Skeletal muscle tissue (tissue), 3 donors: ENCODE measurements at regions not wholly inside any gene's neighbourhood (a gene's known extent, or its start where the extent isn't known, plus 50 kb on each side); places are given as distances from the start of the nearest gene placed in this dataset.
"Not testable (repeated sequence)": the region's sequence is repeated elsewhere in the genome, so short reads cannot be mapped to it uniquely, and the experiment has no call there.

Experiments
- H3K27ac ChIP-seq: one replicate; pipeline ENCODE4 v1.7.0; 2013; ENCODE audit warnings: mild to moderate bottlenecking, low read depth, low read length, inconsistent platforms
- H3K27me3 ChIP-seq, 3 donors: one replicate each; pipeline ENCODE4 v1.7.0; 2013; ENCODE audit warnings: low read length in 3 of 3; ENCODE audit not compliant: control insufficient read depth in 3 of 3, insufficient read depth in 3 of 3
- H3K36me3 ChIP-seq, 3 donors: one replicate each; pipeline ENCODE4 v1.7.0; 2013; ENCODE audit warnings: low read length in 3 of 3; ENCODE audit not compliant: control insufficient read depth in 3 of 3, insufficient read depth in 3 of 3
- H3K4me1 ChIP-seq, 3 donors: one replicate each; pipeline ENCODE4 v1.7.0; 2013; ENCODE audit warnings: low read length in 3 of 3, mild to moderate bottlenecking in 3 of 3; ENCODE audit not compliant: control insufficient read depth in 3 of 3, insufficient read depth in 3 of 3
- H3K4me3 ChIP-seq, 3 donors: one replicate each; pipeline ENCODE4 v1.7.0; 2013; ENCODE audit warnings: low read length in 3 of 3
- H3K9ac ChIP-seq, 3 donors: one replicate each; pipeline ENCODE4 v1.7.0; 2013; ENCODE audit warnings: low read length in 3 of 3, mild to moderate bottlenecking in 3 of 3, moderate library complexity in 2 of 3, low read depth in 1 of 3
- H3K9me3 ChIP-seq, 3 donors: one replicate each; pipeline ENCODE4 v1.7.0; 2013; ENCODE audit warnings: low read length in 3 of 3; ENCODE audit not compliant: control insufficient read depth in 3 of 3
- donor health status: Osteomylitis.

- no peaks in the 10 kb centered on the region for H3K36me3 ChIP-seq
- H3K9ac ChIP-seq: no peak overlapping the region
- no peaks in the 10 kb centered on the region for H3K27me3 ChIP-seq
- H3K4me3 ChIP-seq: no peak overlapping the region
- no peaks in the 10 kb centered on the region for H3K9me3 ChIP-seq
- no peaks in the 10 kb centered on the region for H3K4me1 ChIP-seq
- no peak overlapping the region for H3K27ac ChIP-seq
Observed at GRCh38 chr17:63070031-63070430, 104.0 kb downstream of the TANC2 start.

- Histone ChIP-seq H3K36me3 (no peaks in the 10 kb centered on the region), H3K4me3 (no peak overlapping the region), H3K27ac (no peak overlapping the region), H3K4me1 (no peaks in the 10 kb centered on the region), H3K9me3 (no peaks in the 10 kb centered on the region), H3K9ac (no peak overlapping the region), H3K27me3 (no peaks in the 10 kb centered on the region)
Observed at GRCh38 chr17:63071797-63072196, 105.8 kb downstream of the TANC2 start.

GRCh38 chr17:63075969-63076368 is 109.9 kb downstream of the TANC2 start:
- H3K27me3 ChIP-seq: no peaks in the 10 kb centered on the region
- H3K9ac ChIP-seq: no peak overlapping the region
- H3K4me1 ChIP-seq: no peaks in the 10 kb centered on the region
- no peaks in the 10 kb centered on the region for H3K9me3 ChIP-seq
- no peak overlapping the region for H3K4me3 ChIP-seq
- no peaks in the 10 kb centered on the region for H3K36me3 ChIP-seq
- no peak overlapping the region for H3K27ac ChIP-seq

- no peaks in the 10 kb centered on the region for H3K27me3 ChIP-seq
- no peak overlapping the region for H3K9ac ChIP-seq
- H3K4me1 ChIP-seq: no peaks in the 10 kb centered on the region
- no peak overlapping the region for H3K4me3 ChIP-seq
- H3K9me3 ChIP-seq: no peaks in the 10 kb centered on the region
- H3K27ac ChIP-seq: no peak overlapping the region
- no peaks in the 10 kb centered on the region for H3K36me3 ChIP-seq
Observed at GRCh38 chr17:63078707-63079106, 112.7 kb downstream of the TANC2 start.

GRCh38 chr17:63082273-63082861 is 116.3 kb downstream of the TANC2 start:
- H3K9ac ChIP-seq: no peak overlapping the region
- no peaks in the 10 kb centered on the region for H3K27me3 ChIP-seq
- no peak overlapping the region for H3K27ac ChIP-seq
- H3K4me1 ChIP-seq: no peaks in the 10 kb centered on the region
- H3K36me3 ChIP-seq: no peaks in the 10 kb centered on the region
- H3K9me3 ChIP-seq: no peaks in the 10 kb centered on the region
- no peak overlapping the region for H3K4me3 ChIP-seq

- H3K27ac ChIP-seq: no peak overlapping the region
- no peaks in the 10 kb centered on the region for H3K9me3 ChIP-seq
- no peak overlapping the region for H3K4me3 ChIP-seq
- H3K27me3 ChIP-seq: no peaks in the 10 kb centered on the region
- H3K4me1 ChIP-seq: no peaks in the 10 kb centered on the region
- H3K36me3 ChIP-seq: no peaks in the 10 kb centered on the region
- H3K9ac ChIP-seq: no peak overlapping the region
Observed at GRCh38 chr17:63082952-63083351, 116.9 kb downstream of the TANC2 start.

- Histone ChIP-seq H3K4me1 (no peaks in the 10 kb centered on the region), H3K4me3 (no peak overlapping the region), H3K9me3 (no peaks in the 10 kb centered on the region)
Observed at GRCh38 chr17:63086483-63087185, 120.6 kb downstream of the TANC2 start.

GRCh38 chr17:63090358-63091114 is 124.5 kb downstream of the TANC2 start:
- H3K27me3 ChIP-seq, H3K27ac ChIP-seq, H3K36me3 ChIP-seq, H3K4me3 ChIP-seq, H3K9me3 ChIP-seq, H3K4me1 ChIP-seq, H3K9ac ChIP-seq: not testable (repeated sequence)

More at GRCh38 chr17:63086483-63087185, 120.6 kb downstream of the TANC2 start:
- no peak overlapping the region for H3K27ac ChIP-seq
- H3K9ac ChIP-seq: no peak overlapping the region
- no peaks in the 10 kb centered on the region for H3K27me3 ChIP-seq
- H3K36me3 ChIP-seq: no peaks in the 10 kb centered on the region

- not testable (repeated sequence) for H3K4me1 ChIP-seq, H3K9me3 ChIP-seq, H3K9ac ChIP-seq, H3K36me3 ChIP-seq, H3K27ac ChIP-seq, H3K4me3 ChIP-seq, H3K27me3 ChIP-seq
Observed at GRCh38 chr17:63091909-63092308, 125.9 kb downstream of the TANC2 start.

GRCh38 chr17:63094631-63095030 is 128.6 kb downstream of the TANC2 start:
- no peaks in the 10 kb centered on the region for H3K36me3 ChIP-seq
- no peak overlapping the region for H3K9ac ChIP-seq
- no peak overlapping the region for H3K4me3 ChIP-seq
- H3K9me3 ChIP-seq: no peaks in the 10 kb centered on the region
- H3K27me3 ChIP-seq: no peaks in the 10 kb centered on the region
- H3K4me1 ChIP-seq: no peaks in the 10 kb centered on the region
- no peak overlapping the region for H3K27ac ChIP-seq
